RCC 7860 (cell line): ENCODE measurements at regions not wholly inside any gene's neighbourhood (a gene's known extent, or its start where the extent isn't known, plus 50 kb on each side); places are given as distances from the start of the nearest gene placed in this dataset.

ENCODE experiments used
- DNase-seq: peaks from one replicate; pipeline ENCODE4 v3.0.0-alpha.2; 2015; ENCODE audit warnings: low spot score
- FAIRE-seq: peaks from 2 replicates; lab custom pipeline; 2012; peaks lifted over from hg19 to GRCh38; lab: Jason Lieb, UNC

DNA sequence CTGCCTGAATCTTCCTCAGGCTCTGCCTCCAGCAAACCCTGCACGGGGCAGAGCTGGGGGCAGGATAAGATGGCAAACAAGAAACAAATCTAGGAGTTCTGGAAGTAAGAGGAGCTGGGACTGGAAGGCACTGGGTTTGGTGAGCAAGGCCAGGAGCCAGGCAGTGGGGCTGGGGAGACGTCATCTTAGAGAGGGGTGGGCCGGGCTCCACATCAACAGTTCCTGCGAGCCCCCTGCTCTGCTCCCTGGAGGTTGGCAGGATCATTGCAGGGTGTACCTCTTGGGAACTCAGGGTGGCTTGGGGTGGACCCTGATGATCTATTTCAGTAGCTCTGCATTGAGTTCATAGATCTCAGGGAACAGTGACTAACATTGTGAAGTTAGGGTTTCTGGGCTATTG lies 87.3 kb upstream of the PRR23E start:
- no peak for DNase-seq
- FAIRE-seq: no peak

DNA sequence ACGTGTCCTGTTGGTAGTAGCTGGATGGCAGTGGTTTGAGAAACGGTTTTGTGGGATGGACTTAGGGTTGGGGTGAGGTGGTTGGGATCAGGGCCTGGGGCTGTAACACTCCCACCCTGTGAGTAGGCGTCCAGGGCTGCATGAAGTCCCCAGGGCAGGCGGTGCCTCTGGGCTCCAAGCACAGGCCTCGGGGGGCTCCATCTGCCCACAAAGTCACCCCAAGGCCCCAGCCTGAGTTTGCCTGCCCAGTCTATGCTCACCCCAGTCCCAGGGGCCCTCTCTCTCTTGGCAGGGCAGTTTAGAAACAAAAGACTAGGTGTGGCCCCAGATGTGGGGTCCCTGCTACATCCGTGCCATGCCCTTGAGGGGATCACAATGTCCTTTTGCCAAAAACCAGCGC lies 86.9 kb upstream of the PRR23E start:
- no peak for DNase-seq
- FAIRE-seq: no peak

DNA sequence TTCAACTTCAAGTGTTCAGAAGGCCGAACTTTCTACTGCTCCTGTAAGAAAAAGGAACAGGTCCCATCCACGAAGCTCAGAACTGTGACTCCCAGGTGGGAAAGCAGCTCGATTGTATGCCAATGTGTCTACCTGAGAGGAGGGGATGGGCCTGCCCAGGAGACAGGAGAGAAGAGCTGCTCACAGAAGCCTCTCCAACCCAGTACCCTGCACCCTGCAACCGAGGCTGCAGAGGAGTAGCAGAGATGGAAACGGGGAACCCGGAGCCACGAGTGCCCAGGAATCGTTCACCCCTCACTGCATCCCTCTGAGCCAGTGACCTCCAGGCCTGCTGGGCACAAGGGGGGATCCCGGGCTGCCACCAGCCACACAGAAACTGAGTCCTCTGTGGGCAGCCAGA lies 86.5 kb upstream of the PRR23E start:
- FAIRE-seq: no peak
- no peak for DNase-seq

DNA sequence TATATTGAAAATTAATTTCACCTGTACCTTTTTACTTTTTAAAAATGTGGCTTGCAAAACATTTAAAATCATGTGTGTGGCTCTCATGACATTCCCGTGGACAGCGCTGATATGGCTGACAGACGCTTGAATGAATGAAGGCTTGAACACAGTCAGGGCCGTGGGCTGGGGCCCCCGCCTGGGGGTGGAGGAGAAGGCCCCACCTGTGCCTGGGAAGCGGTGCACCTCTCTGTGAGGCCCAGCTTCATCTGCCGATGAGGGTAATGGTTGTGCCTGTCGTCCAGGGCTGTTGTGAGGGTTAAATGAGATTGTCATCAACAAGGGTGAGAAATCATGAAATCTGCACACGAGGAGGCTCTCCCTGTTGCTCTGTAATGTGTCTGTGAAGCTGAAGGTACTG lies 85.9 kb upstream of the PRR23E start:
- FAIRE-seq (no peak), DNase-seq (no peak)

DNA sequence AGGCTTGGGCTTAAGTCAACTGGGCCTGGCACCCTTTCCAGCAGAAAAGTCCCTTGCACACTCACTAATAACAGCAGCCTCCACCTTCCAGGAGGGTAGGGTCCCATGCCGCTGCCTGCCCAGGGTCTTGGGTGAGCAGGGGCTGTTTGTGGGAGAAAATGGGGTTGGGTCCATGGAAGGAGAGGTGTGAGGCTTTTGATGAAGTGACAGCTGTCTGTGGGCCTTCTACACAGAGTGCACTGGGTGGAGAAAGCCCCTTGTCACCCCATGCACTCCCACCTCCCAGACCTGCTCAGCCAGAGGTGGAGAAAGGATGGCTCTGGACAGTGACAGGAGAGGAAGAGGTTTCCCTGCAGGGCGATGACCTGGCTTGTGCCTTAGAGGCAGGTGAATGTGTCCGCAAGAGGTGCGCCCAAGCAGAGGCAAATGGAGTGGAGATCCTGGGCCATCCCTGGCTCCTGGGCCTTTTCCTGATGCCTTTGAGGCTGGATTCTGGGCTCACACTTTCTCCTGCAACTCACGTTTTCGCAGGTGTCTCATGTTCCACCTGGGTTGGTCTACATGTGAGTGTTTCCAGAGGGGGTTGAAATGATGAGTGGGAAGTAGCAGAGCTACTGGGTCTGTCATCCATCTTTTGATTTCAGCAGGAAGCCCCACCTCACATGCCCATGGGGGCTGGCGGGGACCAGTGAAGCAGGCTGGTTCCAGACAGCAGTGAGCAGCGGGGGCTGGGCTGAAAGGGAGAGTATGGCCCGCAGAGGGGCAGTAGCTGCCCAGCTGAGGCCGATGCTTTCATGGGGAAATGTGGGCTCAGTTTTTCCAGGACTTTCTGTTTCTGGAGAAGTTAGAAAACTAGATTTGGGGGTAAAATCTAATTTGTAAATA lies 85.2 kb upstream of the PRR23E start:
- FAIRE-seq (no peak), DNase-seq (no peak)

DNA sequence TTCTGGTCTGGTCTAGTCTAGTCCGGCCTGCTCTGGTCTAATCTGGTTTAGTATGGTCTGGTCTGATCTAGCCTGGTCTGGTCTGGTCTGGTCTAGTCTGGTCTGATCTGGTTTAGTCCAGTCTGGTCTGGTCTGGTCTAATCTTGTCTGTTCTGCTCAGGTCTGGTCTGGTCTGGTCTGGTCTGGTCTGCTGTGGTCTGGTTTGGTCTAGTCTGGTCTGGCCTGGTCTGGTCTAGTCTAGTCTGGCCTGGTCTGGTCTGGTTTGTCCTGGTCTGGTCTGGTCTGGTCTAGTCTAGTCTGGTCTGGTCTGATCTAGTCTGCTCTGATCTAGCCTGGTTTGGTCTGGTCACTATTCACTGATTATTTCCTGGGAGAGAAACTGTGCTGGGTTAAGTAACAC lies 84.1 kb upstream of the PRR23E start:
- DNase-seq (no peak), FAIRE-seq (no peak)

DNA sequence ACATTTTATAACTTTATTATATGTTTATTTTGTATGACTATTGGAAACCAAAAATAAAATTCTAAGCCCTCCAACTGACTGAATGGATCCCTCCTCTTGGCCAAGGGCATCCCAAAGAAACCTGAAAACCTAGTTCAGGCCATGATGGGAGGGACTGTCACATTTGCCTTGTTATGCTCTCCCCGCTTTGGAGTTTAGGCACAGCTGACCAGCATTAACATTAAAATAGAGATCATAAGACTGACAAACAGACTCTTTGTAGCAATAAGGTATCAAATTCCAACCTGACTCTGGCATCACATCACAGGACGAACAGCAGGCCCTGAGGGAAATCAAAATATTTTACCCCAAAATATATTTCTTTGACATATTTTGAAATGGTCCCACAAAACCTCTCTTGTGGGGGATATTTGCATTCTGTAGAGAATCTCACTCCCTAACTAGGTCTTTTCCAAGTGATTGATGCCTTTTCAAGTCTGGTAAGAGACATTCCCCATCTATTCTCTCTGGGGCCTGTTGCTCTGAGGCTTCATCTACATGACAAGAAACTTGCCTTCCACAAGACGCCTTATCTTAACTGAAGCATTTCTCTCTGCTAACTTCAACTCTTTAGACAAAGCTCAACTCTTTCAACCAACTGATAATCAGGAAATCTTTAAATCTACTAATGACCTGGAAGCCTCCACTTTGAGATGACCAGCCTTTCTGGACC lies 81.8 kb upstream of the PRR23E start:
- no peak for FAIRE-seq
- no peak for DNase-seq

DNA sequence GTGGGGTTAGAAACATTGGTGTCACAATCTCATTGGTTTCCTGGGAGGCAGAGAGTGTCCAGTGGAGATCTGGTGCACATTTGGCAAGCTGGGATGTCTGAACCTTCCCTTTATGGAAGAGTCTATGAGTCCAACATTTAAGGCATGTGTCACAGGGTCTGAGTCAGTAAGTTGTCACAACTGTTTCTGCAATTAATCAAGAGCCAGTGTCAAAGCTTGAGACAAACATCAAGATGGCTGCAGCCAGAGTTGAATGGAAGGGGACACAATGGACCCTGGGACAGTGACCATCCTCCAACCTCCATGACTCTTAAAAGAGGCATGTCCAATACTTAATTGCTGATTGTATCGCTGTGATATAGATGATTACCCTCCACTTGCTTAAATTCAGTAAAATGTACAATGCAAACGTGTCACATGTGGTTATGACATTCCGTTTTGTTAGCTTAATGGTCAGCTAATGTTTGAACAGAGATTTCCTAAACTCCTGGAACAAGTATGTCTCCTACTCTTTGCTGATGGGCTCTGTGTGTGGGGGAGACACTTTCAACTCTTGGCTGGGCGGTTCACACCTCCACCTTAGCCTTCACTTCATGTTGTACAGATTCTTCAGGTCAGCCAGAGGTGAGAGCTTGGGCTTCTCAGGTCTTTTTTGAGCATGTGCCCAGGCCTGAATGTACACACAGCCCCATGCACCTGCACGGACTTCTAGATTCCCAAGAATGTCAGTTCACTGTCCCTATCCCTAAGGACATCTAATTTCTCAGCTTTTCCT lies 79.9 kb upstream of the PRR23E start:
- FAIRE-seq (no peak), DNase-seq (no peak)

DNA sequence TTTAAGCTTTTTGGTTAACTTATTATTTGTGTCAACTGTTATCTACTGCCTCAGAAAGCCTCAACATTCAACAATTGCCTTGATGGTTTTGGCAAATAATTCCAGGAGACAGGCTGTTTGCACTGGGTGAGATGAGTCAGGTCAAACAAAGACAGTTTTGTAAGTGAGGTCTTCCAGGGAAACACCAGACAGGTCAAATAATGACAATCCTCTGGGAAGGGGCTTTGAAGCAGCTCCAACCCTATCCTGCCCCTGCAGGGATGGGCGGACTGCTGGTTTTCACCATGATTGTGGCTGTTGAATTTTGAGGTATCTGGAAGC lies 79.4 kb upstream of the PRR23E start:
- no peak for FAIRE-seq

DNA sequence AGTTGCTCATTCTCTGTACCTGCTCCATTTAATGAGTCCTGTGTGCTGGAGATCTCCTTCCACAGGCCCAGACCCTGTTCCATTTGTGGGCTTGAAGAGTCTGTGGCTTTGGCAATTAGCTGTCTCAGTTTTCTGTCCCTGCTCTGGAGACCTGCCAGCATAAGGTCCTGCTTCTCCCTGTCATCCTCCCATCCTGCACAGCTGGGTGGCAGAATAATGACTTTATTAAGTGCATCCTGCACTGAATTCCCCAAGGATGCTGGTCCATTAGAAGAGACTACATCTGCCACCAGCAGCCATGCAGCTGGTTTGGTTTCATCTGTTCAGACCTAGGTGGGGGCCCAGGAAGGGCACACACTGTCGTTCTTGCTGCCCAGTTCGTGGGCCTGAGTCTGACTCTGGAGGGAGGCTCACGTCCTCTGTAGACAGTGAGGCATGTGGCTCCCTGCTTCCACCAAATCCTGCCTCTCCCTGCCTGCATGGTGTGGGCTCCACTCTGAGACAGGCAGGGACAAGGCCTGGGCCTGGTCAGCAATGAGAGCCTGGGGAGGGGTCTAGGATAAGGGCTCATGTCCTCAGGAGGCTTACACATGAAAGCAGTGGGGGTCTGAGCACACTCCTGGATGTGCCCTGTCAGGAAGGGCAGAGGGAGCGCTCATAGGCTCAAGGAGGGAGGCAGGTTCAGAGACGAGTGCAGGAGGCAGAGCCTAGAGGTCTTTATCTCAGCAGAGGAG lies 78.4 kb upstream of the PRR23E start:
- FAIRE-seq: no peak
- no peak for DNase-seq

More for the DNA sequence above, 79.4 kb upstream of the PRR23E start:
- no peak for DNase-seq

DNA sequence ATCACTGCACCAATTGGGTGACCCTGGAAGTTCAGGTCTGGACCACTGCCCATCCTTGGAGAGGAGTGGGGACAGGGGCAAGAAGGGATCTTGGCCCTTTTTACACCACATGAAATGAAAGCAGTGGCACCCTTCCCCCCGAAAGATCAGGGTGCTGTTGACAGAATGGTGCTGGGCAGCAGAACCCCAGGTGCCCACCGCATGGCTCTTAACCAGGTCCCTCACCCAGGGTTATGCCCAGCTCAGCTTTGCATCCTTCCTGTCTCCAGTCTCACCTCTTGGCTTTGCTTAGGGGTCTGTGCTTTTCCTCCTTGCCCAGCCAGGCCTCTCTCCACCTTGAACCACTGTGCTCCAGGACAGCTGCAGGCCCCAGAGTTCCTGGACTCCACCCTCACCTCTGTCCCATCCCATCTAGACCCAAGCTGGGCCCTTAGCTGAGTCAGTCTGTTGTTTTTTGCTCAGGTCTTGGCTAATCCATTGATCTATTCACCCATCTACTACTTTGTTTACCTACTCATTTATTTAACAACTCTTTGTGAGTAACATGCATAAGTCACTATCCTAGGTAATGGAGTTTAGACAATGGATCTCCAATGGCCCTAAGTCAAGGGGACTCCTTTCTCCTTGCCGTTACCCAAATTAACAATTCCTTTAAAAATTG lies 77.1 kb upstream of the PRR23E start:
- FAIRE-seq (no peak), DNase-seq (no peak)

DNA sequence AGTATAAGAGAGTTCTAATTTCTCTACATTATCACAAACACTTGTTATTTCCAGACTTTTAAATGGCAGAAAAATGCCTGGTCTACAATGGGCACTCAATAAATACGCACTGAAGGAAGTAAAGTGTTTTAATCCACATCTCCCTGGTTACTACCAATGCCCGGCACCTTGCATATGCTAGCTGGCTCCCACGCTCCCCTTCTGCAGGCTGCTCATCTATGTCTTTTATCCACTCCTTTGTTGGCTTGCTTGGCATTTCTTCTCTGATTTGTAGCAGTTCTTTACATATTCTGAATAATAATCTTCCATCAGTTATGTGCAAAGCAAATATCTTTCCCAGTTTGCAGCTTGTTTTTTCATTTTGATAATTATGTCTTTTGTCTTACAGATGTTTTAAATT lies 74.6 kb upstream of the PRR23E start:
- FAIRE-seq: no peak
- no peak for DNase-seq

DNA sequence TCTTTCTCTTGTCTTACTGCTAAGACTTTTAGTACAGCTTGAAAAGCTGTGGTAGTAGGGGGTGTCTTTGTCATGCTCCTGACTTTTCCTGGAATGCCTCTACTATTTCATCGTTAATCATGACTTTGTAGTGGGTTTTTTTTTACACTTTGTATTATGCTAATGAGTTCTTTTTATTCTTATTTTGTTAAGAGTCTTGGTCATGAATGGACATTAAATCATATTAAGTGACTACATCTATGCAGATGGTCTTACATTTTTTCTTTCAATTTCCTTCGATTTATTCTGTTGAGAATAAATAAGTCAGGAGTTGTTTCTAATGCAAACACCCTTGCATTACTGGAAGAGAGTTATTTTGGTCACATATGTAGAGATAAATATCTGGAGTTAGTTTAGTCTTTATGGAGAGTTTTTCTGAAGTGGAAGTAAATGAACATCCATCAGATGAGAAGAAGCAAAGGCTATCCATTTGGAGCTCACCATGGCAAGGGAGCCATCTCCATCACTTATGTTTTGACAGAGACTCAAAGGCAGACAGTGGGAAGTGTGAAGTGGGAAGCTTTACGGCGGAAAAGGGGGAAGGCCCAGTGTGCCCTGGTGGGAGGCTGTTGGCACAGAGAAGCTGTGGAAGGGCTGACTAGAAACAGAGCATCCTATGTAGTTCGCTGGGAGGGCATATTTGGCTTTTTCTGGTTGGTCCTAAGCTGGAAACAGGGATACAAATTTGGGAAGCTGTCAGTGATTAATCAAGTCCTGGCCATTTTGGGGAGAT lies 73.1 kb upstream of the PRR23E start:
- FAIRE-seq: no peak
- no peak for DNase-seq

DNA sequence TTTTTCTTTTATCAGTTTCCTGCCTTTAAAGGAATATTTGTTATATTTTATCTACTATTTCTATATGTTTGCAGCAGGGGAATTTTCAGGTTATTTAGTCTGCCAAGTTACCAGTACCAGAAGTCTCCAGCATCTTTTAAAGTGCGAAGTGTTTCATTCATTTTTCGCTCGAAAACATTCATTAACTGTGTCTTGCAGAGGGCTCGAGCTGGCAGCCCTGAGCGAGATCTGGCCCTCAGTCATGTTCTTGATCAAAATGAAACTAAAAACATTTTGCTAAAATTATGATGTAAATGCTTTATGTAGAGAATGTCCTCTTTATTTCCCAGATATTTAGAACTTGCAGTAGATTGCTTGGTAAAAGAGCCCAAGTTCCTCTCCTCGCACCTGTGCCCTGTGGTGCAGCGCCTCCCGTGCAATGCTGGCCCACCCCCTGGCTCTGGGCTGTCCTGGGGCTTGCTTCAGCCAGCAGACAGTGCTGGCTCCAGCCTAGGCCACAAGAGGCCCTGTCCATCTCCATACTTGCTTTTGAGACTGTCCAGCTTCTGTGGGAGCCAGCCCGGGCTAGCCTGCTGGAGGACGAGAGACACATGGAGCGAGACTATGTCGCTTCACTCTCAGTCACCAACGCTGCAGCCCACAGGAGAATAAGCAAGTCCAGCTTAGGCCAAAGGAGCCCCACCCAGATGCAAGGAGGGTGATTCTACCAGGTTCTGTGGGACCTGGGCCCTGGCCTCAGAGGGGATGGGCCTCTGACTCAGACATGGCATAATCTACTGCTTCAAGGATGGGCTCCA lies 71.9 kb upstream of the PRR23E start:
- FAIRE-seq (no peak), DNase-seq (no peak)

DNA sequence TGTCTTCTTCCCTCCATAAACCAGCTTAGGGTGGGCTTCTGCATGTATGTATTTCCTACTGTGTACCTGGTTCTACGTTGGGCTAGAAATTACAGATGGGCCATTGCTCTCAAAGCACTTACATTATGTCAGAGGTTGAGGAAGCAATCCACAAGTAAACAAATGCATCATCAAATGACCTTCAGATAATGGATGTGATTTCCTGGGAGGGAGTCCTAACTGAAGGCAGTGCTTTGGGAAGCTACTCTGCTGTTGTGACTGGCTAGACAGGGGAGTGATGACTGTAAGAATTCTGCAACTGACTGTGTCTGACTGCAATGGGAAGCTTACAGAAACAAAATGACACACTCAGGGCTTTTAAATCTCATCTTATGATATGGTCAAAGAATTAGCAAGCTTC lies 71.0 kb upstream of the PRR23E start:
- FAIRE-seq: no peak
- DNase-seq: no peak

DNA sequence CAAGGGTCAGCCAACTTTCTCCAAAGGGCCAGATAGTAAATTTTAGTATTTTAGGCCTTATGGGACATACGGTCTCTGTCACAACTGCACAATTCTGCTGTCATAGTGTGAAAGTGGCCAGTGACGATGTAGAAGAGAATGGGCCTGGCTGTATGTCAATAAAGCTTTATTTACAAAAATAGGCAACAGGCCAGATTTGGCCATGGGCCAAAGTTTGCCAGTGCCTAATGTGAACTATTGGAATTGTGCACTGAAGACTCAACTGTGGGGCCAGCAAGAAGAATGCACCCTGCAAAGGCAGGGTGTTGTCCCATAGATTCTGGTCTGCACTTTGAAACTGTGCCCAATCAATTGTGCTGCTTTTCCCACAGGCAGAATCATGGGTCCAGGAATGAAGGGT lies 69.4 kb upstream of the PRR23E start:
- FAIRE-seq (no peak), DNase-seq (no peak)

DNA sequence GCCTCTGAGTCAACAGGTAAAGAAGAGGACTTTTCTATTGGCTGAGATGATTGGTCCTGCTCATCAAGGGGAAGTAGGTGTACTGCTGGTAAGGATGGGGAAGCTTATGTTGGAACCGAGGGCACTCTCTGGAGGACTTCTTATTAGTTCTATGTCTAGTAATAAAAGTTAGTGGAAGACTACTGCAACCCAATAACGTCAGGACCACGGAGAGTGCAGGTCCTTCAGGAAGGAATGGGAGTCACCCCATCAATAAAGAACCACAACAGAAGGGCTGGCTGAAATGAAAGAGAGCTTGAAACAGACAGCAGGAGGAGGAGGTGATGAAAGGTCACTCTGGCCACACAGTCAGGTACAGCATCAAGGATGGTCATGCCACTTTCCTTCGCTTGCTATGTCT lies 68.8 kb upstream of the PRR23E start:
- DNase-seq (no peak), FAIRE-seq (no peak)

DNA sequence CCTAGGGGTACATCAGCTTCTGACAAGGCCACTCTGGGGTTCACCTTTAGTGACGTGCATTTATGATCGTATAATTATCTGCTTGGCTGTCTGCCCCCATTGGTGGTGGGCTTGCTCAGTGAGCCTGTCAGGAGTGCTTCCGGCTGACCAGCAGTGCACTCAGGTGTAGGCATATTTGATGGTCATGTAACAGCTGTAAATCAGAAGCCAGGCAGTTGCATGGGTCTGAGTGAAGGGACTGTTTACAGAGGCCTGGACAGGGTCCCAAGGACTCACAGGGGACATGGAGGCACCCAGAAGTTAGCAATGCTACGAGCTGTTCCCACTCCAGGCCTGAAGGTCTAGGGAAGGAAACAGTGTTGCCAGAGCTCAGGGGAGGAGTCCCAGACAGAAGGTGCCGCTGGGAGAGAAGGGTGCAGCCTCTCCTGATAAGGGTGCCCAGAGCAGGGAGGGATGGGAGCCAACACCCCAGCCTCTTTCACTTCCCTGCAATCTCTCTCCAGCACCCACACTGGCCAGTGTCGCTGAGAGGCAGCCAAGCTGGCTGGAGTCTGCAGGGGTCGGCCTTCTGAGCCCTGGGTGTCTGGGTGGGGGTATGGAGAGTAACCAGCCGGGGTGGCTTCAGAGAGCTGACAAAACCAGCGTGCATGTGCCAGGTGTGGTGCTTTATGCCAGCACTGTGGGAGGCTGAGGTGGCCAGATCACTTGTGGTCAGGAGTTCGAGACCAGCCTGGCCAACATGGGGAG lies 61.3 kb upstream of the PRR23E start:
- DNase-seq (no peak), FAIRE-seq (no peak)
